OCI-LY1 (cell line): ENCODE measurements at regions not wholly inside any gene's neighbourhood (a gene's known extent, or its start where the extent isn't known, plus 50 kb on each side); places are given as distances from the start of the nearest gene placed in this dataset.

Experiments used
- EZH2 ChIP-seq: fragments of 200-600 bp; sonication (generic), shearing (Covaris generic); IDR thresholded peaks from 2 replicates; pipeline ENCODE4 v1.8.0; 2017; ENCODE audit warnings: borderline replicate concordance, mixed run types, mild to moderate bottlenecking, antibody characterized with exemption, low read length, moderate library complexity, mixed read lengths
- TF ChIP-seq, protein P1 (sequence below): fragments of 200-600 bp; sonication (generic), shearing (Covaris generic); IDR thresholded peaks from 2 replicates; pipeline ENCODE4 v1.5.1; 2017; ENCODE audit warnings: mild to moderate bottlenecking, antibody characterized with exemption, low read length, moderate library complexity, mixed read lengths

- TF ChIP-seq, protein P1, sequence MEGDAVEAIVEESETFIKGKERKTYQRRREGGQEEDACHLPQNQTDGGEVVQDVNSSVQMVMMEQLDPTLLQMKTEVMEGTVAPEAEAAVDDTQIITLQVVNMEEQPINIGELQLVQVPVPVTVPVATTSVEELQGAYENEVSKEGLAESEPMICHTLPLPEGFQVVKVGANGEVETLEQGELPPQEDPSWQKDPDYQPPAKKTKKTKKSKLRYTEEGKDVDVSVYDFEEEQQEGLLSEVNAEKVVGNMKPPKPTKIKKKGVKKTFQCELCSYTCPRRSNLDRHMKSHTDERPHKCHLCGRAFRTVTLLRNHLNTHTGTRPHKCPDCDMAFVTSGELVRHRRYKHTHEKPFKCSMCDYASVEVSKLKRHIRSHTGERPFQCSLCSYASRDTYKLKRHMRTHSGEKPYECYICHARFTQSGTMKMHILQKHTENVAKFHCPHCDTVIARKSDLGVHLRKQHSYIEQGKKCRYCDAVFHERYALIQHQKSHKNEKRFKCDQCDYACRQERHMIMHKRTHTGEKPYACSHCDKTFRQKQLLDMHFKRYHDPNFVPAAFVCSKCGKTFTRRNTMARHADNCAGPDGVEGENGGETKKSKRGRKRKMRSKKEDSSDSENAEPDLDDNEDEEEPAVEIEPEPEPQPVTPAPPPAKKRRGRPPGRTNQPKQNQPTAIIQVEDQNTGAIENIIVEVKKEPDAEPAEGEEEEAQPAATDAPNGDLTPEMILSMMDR: no peak
- no peak for TF ChIP-seq EZH2
Measured at GRCh38 chr14:42921901-42922300, 1315.2 kb downstream of the LRFN5 start.
